Uterus (tissue), 3 donors: ENCODE measurements at regions not wholly inside any gene's neighbourhood (a gene's known extent, or its start where the extent isn't known, plus 50 kb on each side); places are given as distances from the start of the nearest gene placed in this dataset.

Source experiments
- DNase-seq, 2 donors: peaks; one replicate each; pipeline ENCODE4 v3.0.0-alpha.2; 2019 to 2020
- H3K27ac ChIP-seq, 2 donors: fragments of 200-600 bp; sonication (generic); 1 replicate in 1 of 2; 2 replicates in 1 of 2; pipeline ENCODE4 v1.5.1; 2016 to 2018
- H3K27me3 ChIP-seq, 2 donors: fragments of 200-600 bp; sonication (generic); one replicate each; pipeline ENCODE4 v1.5.1; 2018 to 2019; ENCODE audit warnings: control low read depth in 1 of 2
- H3K36me3 ChIP-seq, 2 donors: fragments of 200-600 bp; sonication (generic); one replicate each; pipeline ENCODE4 v1.5.1; 2019; ENCODE audit warnings: control low read depth in 1 of 2
- H3K4me1 ChIP-seq, 2 donors: fragments of 200-600 bp; sonication (generic); one replicate each; pipeline ENCODE4 v1.5.1; 2018 to 2019; ENCODE audit warnings: control low read depth in 1 of 2
- H3K4me3 ChIP-seq, 2 donors: fragments of 200-600 bp; sonication (generic); 1 replicate in 1 of 2; 2 replicates in 1 of 2; pipeline ENCODE4 v1.5.1; 2018 to 2019; ENCODE audit warnings: mild to moderate bottlenecking in 1 of 2
- H3K9me3 ChIP-seq, 2 donors: fragments of 200-600 bp; sonication (generic); one replicate each; pipeline ENCODE4 v1.5.1; 2019; ENCODE audit warnings: control low read depth in 1 of 2
- CTCF ChIP-seq, 4 experiments: fragments of 200-600 bp in 2 of 4; fragments of 450-650 bp in 2 of 4; sonication (generic) in 2 of 4; IDR thresholded peaks; one replicate each; pipeline ENCODE4 v1.5.1; 2016 to 2019; ENCODE audit warnings: antibody characterized with exemption in 4 of 4, mild to moderate bottlenecking in 2 of 4, moderate library complexity in 1 of 4
- POLR2A ChIP-seq, 2 donors: fragments of 450-650 bp; IDR thresholded peaks; one replicate each; pipeline ENCODE4 v1.6.1; 2016; ENCODE audit warnings: antibody characterized with exemption in 2 of 2, mild to moderate bottlenecking in 1 of 2, moderate library complexity in 1 of 2
- intact Hi-C: fragments of 100-400 bp; cut with DNase I; formaldehyde crosslinking; loops from one replicate; pipeline ENCODE4 v1.15.1; 2023; ENCODE audit warnings: low total_unique reads
- donor health status: DM: yes; HTN: yes; CAD: no.

DNA sequence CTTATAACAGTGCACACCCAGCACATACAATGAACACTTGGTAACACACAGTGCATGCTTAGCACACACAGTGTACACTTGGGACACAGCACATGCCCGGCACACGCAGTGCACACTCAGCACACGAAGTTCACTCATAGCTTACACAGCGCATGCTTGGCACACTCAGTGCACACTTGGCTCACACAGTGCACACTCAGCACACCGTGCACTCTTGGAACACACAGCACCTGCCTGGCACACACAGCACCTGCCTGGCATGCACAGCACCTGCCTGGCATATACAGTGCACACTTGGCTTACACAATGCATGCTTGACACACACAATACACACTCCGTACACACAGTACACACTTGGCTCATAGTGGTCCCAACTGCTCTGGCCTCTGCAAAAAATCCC lies 128.2 kb downstream of the GALR1 start:
- Histone ChIP-seq H3K27me3 (no peaks in the 10 kb centered on the region), H3K36me3 (no peaks in the 10 kb centered on the region), H3K4me3 (no peak overlapping the region), H3K9me3 (no peaks in the 10 kb centered on the region), H3K4me1 (no peaks in the 10 kb centered on the region), H3K27ac (no peak overlapping the region)
- intact Hi-C loops = no loop called here
- no peak for TF ChIP-seq POLR2A (IDR thresholded peaks at IDR 0.05)
- no peak for TF ChIP-seq CTCF (IDR thresholded peaks at IDR 0.05)
- no peak for DNase-seq

GRCh38 chr18:77379976-77380509 lies 130.4 kb downstream of the GALR1 start:
- DNase-seq = no peak
- no peaks in the 10 kb centered on the region for H3K27me3 ChIP-seq
- H3K27ac ChIP-seq = no peak overlapping the region
- H3K36me3 ChIP-seq = no peaks in the 10 kb centered on the region
- TF ChIP-seq CTCF (IDR thresholded peaks at IDR 0.05) (no peak), POLR2A (IDR thresholded peaks at IDR 0.05) (no peak)
- intact Hi-C loops = no loop called here
- no peak overlapping the region for H3K4me3 ChIP-seq
- H3K9me3 ChIP-seq = no peaks in the 10 kb centered on the region
- H3K4me1 ChIP-seq = no peaks in the 10 kb centered on the region

DNA sequence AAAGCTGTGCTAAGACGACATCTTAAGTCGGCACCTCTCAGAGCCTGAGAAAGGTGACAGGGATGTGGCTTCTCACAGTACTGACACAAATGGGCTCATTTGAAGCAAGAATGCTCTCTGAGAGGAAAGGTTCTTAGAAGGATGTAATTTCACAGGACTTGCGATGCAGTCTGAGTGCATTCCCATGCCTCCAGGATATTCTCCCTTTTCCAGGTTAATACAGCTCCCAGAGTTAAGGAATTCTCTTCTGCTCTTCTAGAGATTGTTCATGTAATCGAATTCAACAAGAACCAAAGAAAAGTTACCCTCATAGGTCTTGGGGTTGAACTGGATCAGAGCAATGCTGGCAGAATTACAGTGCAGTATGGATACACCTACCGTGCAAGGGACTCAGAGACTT lies 131.0 kb downstream of the GALR1 start:
- Histone ChIP-seq H3K9me3 (no peaks in the 10 kb centered on the region), H3K27me3 (no peaks in the 10 kb centered on the region), H3K27ac (no peak overlapping the region), H3K4me1 (no peaks in the 10 kb centered on the region), H3K4me3 (no peak overlapping the region), H3K36me3 (no peaks in the 10 kb centered on the region)
- no peak for DNase-seq
- TF ChIP-seq CTCF (IDR thresholded peaks at IDR 0.05) = no peak
- no peak for TF ChIP-seq POLR2A (IDR thresholded peaks at IDR 0.05)
- intact Hi-C loops = no loop called here

DNA sequence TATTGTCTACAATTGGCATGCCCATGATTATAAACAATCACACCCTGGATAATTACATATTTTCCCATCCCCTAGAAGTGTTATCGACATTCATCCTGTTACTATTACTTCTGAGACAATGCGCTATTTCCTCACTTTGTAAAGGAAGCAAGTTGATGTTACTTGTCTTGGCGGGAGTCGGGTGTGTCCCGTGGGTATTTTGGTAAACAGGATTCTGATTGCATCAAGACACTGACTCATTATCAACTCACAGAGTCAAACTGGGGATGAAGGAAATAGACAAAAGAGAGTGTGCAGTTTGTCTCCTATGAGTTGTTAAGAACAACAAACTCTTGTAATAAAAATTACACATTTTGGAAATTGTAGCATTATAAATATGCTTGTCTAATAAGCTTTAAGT lies 142.7 kb downstream of the GALR1 start:
- no peak for DNase-seq
- Histone ChIP-seq H3K27ac (no peak overlapping the region), H3K9me3 (no peaks in the 10 kb centered on the region), H3K4me3 (no peak overlapping the region), H3K36me3 (no peaks in the 10 kb centered on the region), H3K4me1 (no peaks in the 10 kb centered on the region), H3K27me3 (no peaks in the 10 kb centered on the region)
- intact Hi-C loops = no loop called here
- no peak for TF ChIP-seq CTCF (IDR thresholded peaks at IDR 0.05)
- TF ChIP-seq POLR2A (IDR thresholded peaks at IDR 0.05) = no peak

DNA sequence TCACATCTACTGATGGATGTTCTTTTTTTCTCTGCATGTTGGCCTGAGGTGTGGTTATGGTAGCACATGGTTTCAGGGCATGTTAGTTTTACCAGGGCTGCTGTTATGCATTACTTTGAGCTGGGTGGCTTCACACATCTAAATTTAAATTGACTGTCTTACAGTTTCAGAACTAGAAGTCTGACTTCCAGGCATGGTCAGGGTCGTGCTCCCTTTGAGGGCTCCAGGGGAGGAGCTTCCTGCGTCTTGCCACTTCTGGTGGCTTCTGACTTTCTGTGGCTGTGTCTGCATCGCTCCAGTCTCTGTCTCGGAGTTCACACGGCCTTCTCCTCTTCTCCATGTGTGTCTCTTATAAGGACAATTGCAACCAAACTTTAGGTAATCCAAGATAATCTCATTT lies 143.9 kb downstream of the GALR1 start:
- no peaks in the 10 kb centered on the region for H3K9me3 ChIP-seq
- no peaks in the 10 kb centered on the region for H3K4me1 ChIP-seq
- no peaks in the 10 kb centered on the region for H3K27me3 ChIP-seq
- intact Hi-C loops = no loop called here
- H3K36me3 ChIP-seq = no peaks in the 10 kb centered on the region
- DNase-seq = no peak
- TF ChIP-seq POLR2A (IDR thresholded peaks at IDR 0.05) (no peak), CTCF (IDR thresholded peaks at IDR 0.05) (no peak)
- no peak overlapping the region for H3K27ac ChIP-seq
- no peak overlapping the region for H3K4me3 ChIP-seq
